HEK293 (cell line): ENCODE measurements at regions not wholly inside any gene's neighbourhood (a gene's known extent, or its start where the extent isn't known, plus 50 kb on each side); places are given as distances from the start of the nearest gene placed in this dataset.

Experiments used
- CTCF ChIA-PET: fragments of 350-600 bp; formaldehyde crosslinking; extraction: SDS; loops from one replicate; lab custom pipeline; 2021; ENCODE audit warnings: antibody characterized with exemption; lab: Yijun Ruan, JAX
- POLR2A ChIA-PET: fragments of 300-600 bp; formaldehyde crosslinking; extraction: SDS; loops from one replicate; lab custom pipeline; 2020; ENCODE audit warnings: antibody characterized with exemption, inconsistent platforms; lab: Yijun Ruan, JAX
- H3K27ac ChIP-seq: fragments of 200-500 bp; sonication (Bioruptor generic); 2 replicates; pipeline ENCODE4 v1.5.1; 2014; ENCODE audit warnings: low read depth, low read length, control low read depth, inconsistent platforms; ENCODE audit errors: extremely low read depth
- H3K36me3 ChIP-seq, 2 experiments: fragments of 200-500 bp in 1 of 2; sonication (Bioruptor generic) in 1 of 2; 1 replicate in 1 of 2; 2 replicates in 1 of 2; pipeline ENCODE4 v1.5.1; 2014 to 2017; ENCODE audit warnings: inconsistent platforms in 2 of 2, low read length in 2 of 2; ENCODE audit not compliant: control insufficient read depth in 2 of 2, insufficient read depth in 1 of 2
- H3K4me1 ChIP-seq: fragments of 200-500 bp; sonication (Bioruptor generic); 2 replicates; pipeline ENCODE4 v1.5.1; 2014; ENCODE audit warnings: mild to moderate bottlenecking, low read length, inconsistent platforms; ENCODE audit not compliant: control insufficient read depth, insufficient read depth
- H3K4me3 ChIP-seq: 2 replicates; pipeline ENCODE4 v1.5.1; 2011; ENCODE audit warnings: low read depth, mild to moderate bottlenecking, control low read depth, low read length, moderate library complexity
- H3K9me3 ChIP-seq: fragments of 200-500 bp; sonication (Bioruptor generic); 2 replicates; pipeline ENCODE4 v1.5.1; 2014; ENCODE audit warnings: low read depth, low read length, inconsistent platforms; ENCODE audit not compliant: control insufficient read depth, insufficient read depth
- GLI2 ChIP-seq: fragments of 450-650 bp; formaldehyde crosslinking; IDR thresholded peaks from 2 replicates; pipeline ENCODE4; 2017; ENCODE audit warnings: missing biosample characterization, missing genetic modification characterization, low read depth, borderline replicate concordance
- INSM2 ChIP-seq: fragments of 450-650 bp; formaldehyde crosslinking; IDR thresholded peaks from 2 replicates; pipeline ENCODE4 v1.5.1; 2016; ENCODE audit warnings: missing biosample characterization, missing genetic modification characterization
- KLF1 ChIP-seq: fragments of 450-650 bp; formaldehyde crosslinking; IDR thresholded peaks from 2 replicates; pipeline ENCODE4 v1.5.1; 2016; ENCODE audit warnings: missing biosample characterization, missing genetic modification characterization
- REST ChIP-seq: fragments of 450-650 bp; formaldehyde crosslinking; IDR thresholded peaks from 2 replicates; pipeline ENCODE4 v1.5.1; 2016; ENCODE audit warnings: missing biosample characterization, missing genetic modification characterization
- SALL2 ChIP-seq: fragments of 450-650 bp; formaldehyde crosslinking; IDR thresholded peaks from 2 replicates; pipeline ENCODE4 v1.5.0; 2017; ENCODE audit warnings: missing biosample characterization, mild to moderate bottlenecking, missing genetic modification characterization, borderline replicate concordance
- SP3 ChIP-seq: fragments of 450-650 bp; formaldehyde crosslinking; IDR thresholded peaks from 2 replicates; pipeline ENCODE4 v1.5.1; 2016; ENCODE audit warnings: missing biosample characterization, missing genetic modification characterization
- ZBTB1 ChIP-seq: fragments of 450-650 bp; formaldehyde crosslinking; IDR thresholded peaks from 2 replicates; pipeline ENCODE4 v1.5.1; 2016; ENCODE audit warnings: missing biosample characterization, missing genetic modification characterization
- ZFHX2 ChIP-seq: fragments of 450-650 bp; formaldehyde crosslinking; conservative IDR thresholded peaks from 2 replicates; pipeline ENCODE4 v1.5.1; 2016; ENCODE audit warnings: missing biosample characterization, missing genetic modification characterization
- ZNF121 ChIP-seq: fragments of 450-650 bp; formaldehyde crosslinking; IDR thresholded peaks from 2 replicates; pipeline ENCODE4 v1.5.1; 2016; ENCODE audit warnings: missing biosample characterization, missing genetic modification characterization
- ZNF132 ChIP-seq: fragments of 450-650 bp; formaldehyde crosslinking; IDR thresholded peaks from 2 replicates; pipeline ENCODE4 v1.5.1; 2017; ENCODE audit warnings: missing biosample characterization, missing genetic modification characterization, borderline replicate concordance
- ZNF174 ChIP-seq: fragments of 450-650 bp; formaldehyde crosslinking; IDR thresholded peaks from 2 replicates; pipeline ENCODE4 v1.5.0; 2017; ENCODE audit warnings: missing biosample characterization, mild to moderate bottlenecking, missing genetic modification characterization
- ZNF184 ChIP-seq: fragments of 450-650 bp; IDR thresholded peaks from 2 replicates; pipeline ENCODE4 v1.5.1; 2018; ENCODE audit warnings: missing biosample characterization, mild to moderate bottlenecking, missing genetic modification characterization
- ZNF202 ChIP-seq: fragments of 450-650 bp; formaldehyde crosslinking; IDR thresholded peaks from 2 replicates; pipeline ENCODE4 v1.5.1; 2016; ENCODE audit warnings: missing biosample characterization, missing genetic modification characterization, borderline replicate concordance
- ZNF24 ChIP-seq: fragments of 450-650 bp; formaldehyde crosslinking; IDR thresholded peaks from 2 replicates; pipeline ENCODE4 v1.5.1; 2016; ENCODE audit warnings: missing biosample characterization, missing genetic modification characterization
- ZNF354C ChIP-seq: fragments of 450-650 bp; formaldehyde crosslinking; IDR thresholded peaks from 2 replicates; pipeline ENCODE4 v1.5.1; 2016; ENCODE audit warnings: missing biosample characterization, missing genetic modification characterization, low read depth, borderline replicate concordance
- ZNF48 ChIP-seq: fragments of 450-650 bp; formaldehyde crosslinking; IDR thresholded peaks from 2 replicates; pipeline ENCODE4 v1.5.1; 2016; ENCODE audit warnings: missing biosample characterization, missing genetic modification characterization
- ZNF561 ChIP-seq: fragments of 450-650 bp; IDR thresholded peaks from 2 replicates; pipeline ENCODE4 v1.5.1; 2018; ENCODE audit warnings: missing biosample characterization, missing genetic modification characterization, borderline replicate concordance
- ZNF580 ChIP-seq: fragments of 450-650 bp; formaldehyde crosslinking; IDR thresholded peaks from 2 replicates; pipeline ENCODE4 v1.5.1; 2016; ENCODE audit warnings: missing biosample characterization, missing genetic modification characterization
- ZNF747 ChIP-seq: fragments of 450-650 bp; formaldehyde crosslinking; IDR thresholded peaks from 2 replicates; pipeline ENCODE4 v1.5.1; 2016; ENCODE audit warnings: missing biosample characterization, missing genetic modification characterization
- ZNF768 ChIP-seq: fragments of 450-650 bp; formaldehyde crosslinking; IDR thresholded peaks from 2 replicates; pipeline ENCODE4 v1.5.1; 2018; ENCODE audit warnings: missing biosample characterization, mild to moderate bottlenecking, missing genetic modification characterization
- ZSCAN23 ChIP-seq: fragments of 450-650 bp; formaldehyde crosslinking; IDR thresholded peaks from 2 replicates; pipeline ENCODE4 v1.5.1; 2016; ENCODE audit warnings: missing biosample characterization, missing genetic modification characterization
- ZSCAN5A ChIP-seq: fragments of 450-650 bp; formaldehyde crosslinking; IDR thresholded peaks from 2 replicates; pipeline ENCODE4 v1.5.1; 2016; ENCODE audit warnings: missing biosample characterization, missing genetic modification characterization

GRCh38 chr5:143678148-143678905 lies 133.6 kb upstream of the HMHB1 start:
- ChIA-PET POLR2A (no interaction called here), CTCF (interaction anchor here (0.6 to 1.8 kb wide), 2 partner anchors 290 to 1385 kb away, joined by 3 read pairs; no protein-coding TSS in a partner anchor)
- no peak overlapping the region for H3K27ac ChIP-seq
- H3K4me3 ChIP-seq: no peak overlapping the region
- H3K9me3 ChIP-seq: no peaks in the 10 kb centered on the region
- no peaks in the 10 kb centered on the region for H3K36me3 ChIP-seq
- peaks cover 9% of the 10 kb centered on the region for H3K4me1 ChIP-seq
- TF ChIP-seq ZNF768 (tag by site-specific recombination) (no peak), ZNF184 (tag by site-specific recombination) (no peak), ZNF747 (no peak), SALL2 (tag by site-specific recombination) (no peak), ZSCAN23 (tag by site-specific recombination) (no peak), ZNF48 (tag by site-specific recombination) (no peak), ZBTB1 (tag by site-specific recombination) (no peak), ZNF354C (tag by site-specific recombination) (no peak)

GRCh38 chr5:143677403-143677802 lies 134.6 kb upstream of the HMHB1 start:
- Histone ChIP-seq H3K36me3 (no peaks in the 10 kb centered on the region), H3K4me1 (peaks cover 9% of the 10 kb centered on the region), H3K9me3 (no peaks in the 10 kb centered on the region), H3K27ac (no peak overlapping the region), H3K4me3 (no peak overlapping the region)
- POLR2A ChIA-PET: no interaction called here
- CTCF ChIA-PET: interaction anchor here (0.6 to 1.8 kb wide), 2 partner anchors 291 to 669 kb away, joined by 3 to 4 read pairs; no protein-coding TSS in a partner anchor
- no peak for TF ChIP-seq INSM2 (tag by site-specific recombination)
- TF ChIP-seq ZNF121 (tag by site-specific recombination): no peak
- TF ChIP-seq ZNF132: no peak
- TF ChIP-seq ZSCAN5A (tag by site-specific recombination): no peak
- no peak for TF ChIP-seq GLI2
- no peak for TF ChIP-seq ZNF202 (tag by site-specific recombination)
- no peak for TF ChIP-seq ZNF580 (tag by site-specific recombination)
- TF ChIP-seq SP3 (tag by site-specific recombination): no peak
- no peak for TF ChIP-seq REST (tag by site-specific recombination)
- no peak for TF ChIP-seq ZNF24
- TF ChIP-seq ZFHX2 (tag by site-specific recombination): no peak
- TF ChIP-seq ZNF174 (tag by site-specific recombination): no peak
- no peak for TF ChIP-seq KLF1 (tag by site-specific recombination)
- no peak for TF ChIP-seq ZNF561 (tag by site-specific recombination)
